HG03108 (cell line): ENCODE measurements at regions not wholly inside any gene's neighbourhood (a gene's known extent, or its start where the extent isn't known, plus 50 kb on each side); places are given as distances from the start of the nearest gene placed in this dataset.

ENCODE experiments used
- ATAC-seq: cut with Tn5 transposase; IDR thresholded peaks from one replicate; pipeline ENCODE4 v1.9.1; 2021; ENCODE audit warnings: moderate library complexity; ENCODE audit not compliant: unreplicated experiment

DNA sequence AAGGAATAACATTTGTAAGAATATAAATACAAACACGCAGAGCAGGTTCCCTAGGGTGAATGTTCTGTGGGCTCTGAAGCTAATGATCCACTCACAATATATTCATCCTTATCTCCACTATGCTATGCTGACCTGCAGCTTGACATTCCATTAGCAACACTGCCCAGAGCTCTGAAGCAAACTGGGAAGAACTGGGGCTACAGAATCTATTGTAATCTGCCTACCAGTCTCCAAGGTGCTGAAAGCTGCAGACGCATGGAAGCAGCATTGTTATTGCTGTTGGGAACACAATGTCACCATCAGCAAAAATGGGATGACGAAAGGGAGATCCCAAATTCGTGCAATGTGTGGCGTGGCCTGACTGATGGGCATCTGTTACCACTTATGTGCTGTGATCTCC lies 316.7 kb upstream of the RORA start:
- ATAC-seq = no peak

DNA sequence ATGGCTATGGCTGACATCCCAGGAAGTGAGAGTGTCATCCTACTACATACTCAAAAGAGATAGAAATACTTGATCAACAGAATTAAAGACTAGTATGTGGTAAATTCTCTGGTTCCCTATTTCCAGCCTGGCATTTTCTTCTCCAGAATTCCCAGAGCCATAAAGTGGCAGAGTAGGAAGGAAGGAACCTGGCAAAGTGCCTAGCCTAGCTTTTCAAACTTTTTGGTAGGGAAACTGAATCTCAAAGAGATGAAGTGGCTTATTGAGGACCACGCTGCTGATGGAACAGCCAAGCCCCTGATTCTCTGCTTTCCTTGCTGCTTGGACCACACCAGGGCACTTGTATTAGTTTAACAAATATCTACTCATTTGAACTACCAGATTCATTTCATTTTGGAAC lies 312.4 kb upstream of the RORA start:
- ATAC-seq = no peak

DNA sequence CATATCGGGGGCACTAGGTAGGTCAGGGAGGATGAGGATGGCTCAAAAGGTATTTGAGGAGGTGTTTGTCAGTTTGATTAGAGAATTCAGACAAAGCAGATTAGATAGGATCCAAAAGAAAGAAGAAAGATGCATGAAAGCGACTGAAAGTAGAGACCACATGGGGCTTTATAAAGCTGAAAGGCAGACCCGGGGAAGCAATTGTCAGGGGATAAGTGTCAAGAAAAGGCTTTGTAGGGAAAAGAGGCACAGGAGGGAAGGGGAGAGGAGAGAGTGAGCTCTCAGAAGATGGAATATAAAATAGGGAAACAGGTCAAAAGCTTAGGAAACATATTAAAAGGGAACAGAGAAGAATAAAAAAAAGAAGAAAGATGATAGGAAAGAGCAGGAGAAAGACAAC lies 308.2 kb upstream of the RORA start:
- no peak for ATAC-seq

DNA sequence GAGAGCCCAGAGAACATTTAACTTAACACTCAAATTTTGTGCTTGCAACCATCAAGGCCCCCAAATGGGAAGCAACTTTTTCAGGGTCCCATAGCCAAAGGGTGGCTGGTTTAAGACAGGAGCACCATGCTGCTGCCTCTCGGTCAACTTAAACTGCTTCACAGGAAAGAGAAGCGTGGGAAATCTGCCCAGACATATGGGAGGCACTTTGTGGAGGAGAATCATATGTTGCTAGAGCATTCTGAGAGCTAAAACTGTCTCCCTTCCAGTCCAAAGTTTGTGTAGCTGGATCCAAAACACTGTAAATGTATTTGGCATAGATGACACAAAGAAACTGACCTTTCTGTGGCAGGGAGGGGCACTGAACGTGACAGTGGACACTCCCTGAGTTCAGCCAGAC lies 305.9 kb upstream of the RORA start:
- ATAC-seq = no peak

DNA sequence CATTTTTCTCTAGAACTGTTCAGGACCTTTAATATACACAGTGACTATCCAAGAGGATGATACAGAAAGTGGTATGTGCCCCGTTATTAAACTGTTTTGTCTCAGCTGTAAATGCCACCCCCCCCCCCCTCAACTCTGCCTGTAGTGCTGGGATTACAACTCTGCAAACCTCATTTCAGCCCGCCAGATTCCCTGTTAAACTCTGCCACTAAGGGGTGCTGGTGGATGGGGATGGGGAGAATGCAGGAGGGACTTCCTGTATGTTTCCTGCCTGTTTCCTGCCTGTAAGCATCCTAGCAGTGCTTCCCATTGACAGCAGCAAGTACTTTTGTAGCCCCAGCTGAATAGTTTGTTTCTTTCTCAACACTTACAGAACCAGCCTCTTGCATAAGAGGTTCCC lies 301.7 kb upstream of the RORA start:
- no peak for ATAC-seq

DNA sequence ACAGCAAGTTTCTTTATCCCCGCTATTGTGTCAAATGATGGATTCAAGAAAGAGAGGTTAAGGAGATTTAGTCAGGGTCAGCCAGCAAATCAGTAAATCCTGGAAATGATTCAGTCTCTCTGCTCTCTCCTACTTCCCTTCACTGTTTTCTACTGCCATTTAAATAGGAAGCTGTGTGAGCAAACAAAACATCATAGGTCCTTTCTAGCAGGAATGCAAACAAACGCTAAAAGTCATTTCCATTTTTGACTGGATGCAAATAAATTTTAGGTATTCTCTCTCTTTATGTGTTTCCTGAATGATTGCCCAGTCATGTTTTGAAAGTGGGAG lies 299.4 kb upstream of the RORA start:
- no peak for ATAC-seq

DNA sequence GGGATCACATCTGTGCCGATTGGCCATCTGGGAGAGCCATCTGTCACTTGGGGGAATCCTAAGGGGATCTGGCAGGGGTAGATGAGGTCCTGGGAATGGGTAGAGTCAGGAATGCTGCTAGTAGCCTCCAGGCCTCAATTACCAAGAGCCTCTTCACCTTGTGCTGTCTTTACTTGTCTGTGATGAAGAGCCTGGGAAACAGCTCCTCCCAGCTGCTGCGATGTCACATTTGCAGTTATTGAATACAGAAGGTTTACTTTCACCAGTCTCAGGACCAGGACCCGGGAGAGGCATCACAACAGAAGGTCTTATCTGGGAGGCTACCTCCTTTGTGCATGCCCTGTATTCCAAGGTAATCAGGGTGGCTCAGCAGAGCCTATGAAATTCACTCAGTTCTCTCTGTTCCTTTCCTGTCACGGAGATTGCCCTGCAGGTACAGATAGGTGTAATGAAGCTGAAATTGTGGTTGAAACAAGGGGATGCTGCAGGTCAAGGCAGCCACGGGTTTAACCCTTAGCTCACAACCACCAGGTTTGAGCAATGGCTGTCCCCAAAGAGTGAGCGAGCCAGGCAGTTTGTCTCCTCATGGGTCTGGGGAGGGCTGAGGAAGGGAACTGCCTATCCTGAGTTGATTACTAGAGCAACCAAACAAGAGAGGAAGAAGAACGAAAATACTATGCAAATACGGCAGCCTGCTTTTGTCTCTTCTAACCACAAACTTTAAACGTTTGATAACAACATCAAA lies 298.9 kb upstream of the RORA start:
- no peak for ATAC-seq

DNA sequence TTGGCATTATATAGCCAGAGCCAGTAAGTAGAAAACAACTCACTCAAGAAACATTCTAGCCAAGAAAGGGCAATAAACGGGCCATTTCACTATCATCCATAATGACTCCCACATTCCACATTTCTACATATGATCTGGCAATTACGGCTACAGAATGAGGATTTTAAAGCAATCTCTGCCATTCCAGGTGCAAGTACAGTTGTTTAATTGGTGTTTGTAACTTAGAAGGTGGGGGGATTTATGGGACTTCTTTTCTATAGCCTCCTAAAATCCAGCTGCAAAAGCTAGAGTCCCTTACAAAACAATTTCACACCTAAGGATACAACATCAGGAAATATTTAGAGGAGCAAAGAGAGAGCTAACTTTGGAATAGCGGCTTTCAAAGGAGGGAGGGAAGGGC lies 295.4 kb upstream of the RORA start:
- no peak for ATAC-seq

DNA sequence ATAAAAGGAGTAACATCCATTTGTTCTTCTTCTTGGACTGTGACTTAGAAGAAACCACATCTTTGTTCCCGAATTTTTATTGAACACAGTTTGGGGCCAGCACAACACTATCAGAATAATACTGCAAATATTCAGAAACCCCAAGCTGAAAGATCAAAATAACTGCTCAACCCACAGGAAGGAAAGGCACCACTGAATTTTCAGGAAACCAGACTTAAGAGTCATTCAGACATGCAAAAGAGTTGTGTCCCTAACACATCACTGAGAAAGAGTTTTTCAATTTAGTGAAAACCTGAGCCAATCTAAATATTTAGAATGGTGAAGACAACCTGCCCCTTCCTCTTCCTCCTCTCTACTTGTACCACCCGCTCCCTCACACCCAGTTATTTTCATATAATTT lies 295.0 kb upstream of the RORA start:
- no peak for ATAC-seq

DNA sequence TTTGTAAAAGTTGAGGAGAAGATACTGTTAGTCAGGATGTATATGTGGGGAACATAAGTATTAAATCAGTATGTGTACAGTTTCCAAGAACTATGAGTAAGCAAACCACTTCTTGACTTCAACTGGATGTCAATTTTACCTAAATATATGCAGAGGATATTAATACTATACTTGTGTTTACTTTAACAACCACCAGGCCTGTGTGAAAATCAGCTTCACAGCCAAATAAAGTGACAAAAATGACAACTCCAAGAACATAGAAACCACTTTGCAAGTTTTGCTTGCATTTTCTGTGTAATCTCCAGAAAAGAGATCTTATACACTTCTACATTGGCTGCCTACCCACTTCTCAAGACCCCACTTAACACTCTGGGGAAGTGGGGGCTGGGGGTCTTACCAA lies 293.3 kb upstream of the RORA start:
- no peak for ATAC-seq

DNA sequence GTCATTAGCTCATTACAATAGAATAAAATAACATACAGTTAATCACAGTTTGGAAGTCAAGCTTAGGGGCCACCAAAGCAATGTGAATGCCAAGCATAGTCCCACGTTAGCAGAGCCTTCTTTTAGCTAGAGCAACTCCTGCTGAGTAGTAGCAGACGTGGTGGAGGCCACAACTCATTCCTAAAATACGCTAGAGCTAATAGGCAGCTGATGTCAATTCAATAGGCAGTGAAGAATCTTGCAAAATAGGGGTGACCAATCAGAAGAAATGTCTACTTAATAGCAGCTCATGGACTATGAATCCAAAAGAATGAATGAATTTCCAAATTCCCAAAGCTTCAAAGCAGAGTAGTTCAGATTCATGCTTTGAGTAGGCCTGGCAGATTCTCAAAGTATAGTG lies 292.9 kb upstream of the RORA start:
- ATAC-seq = no peak

DNA sequence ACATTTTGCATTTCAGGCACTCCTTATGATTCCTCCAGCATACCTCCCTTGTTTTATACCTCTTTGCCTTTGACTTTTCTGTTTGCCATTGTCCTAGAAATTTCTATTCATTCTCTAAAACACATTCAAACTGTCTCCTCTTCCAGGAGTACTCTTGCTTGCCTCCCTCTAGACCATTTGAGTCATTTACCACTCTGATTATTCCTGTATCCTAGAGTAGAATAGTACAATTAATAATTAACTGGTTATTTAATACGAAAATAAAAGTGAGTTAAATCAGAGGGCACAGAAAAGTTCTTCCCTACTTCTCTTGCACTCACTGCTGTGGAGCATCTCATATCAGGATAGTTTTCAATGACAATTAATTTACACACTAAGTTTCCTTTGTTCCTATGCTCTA lies 290.2 kb upstream of the RORA start:
- ATAC-seq = no peak

DNA sequence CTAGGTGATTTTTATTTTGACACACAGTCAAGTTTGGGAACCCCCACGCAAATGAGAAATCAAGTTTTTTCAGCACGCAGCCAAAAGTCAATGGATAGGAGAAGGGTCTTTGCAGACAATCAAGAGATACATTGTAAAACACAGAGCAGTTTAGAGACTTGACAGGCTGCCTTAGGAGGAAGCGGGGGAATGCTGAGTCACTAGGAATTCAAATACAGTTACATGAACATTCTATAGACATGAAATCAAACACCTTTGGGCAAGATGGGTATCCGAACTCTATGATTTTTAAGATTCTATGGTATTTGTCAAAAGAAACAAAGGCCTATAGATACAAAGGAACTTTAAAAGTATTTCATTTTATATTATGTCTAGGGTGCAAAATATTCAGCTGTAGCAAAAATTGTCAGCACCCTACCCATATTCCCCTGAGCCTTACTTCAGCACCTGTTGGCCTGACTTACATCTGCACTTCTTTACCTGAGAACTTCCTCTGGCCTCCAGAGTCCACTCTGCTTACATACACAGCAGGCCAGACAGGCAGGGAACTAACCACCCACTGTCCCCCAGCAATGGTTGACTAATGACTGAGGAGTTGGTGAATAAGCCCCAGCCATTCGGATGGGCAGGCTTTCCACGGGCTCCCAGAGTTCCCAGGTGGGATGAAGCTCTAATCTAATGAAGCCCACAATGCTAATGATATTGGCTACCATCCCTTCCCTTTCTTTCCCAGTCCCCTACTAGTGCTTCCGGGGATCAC lies 289.3 kb upstream of the RORA start:
- no peak for ATAC-seq

DNA sequence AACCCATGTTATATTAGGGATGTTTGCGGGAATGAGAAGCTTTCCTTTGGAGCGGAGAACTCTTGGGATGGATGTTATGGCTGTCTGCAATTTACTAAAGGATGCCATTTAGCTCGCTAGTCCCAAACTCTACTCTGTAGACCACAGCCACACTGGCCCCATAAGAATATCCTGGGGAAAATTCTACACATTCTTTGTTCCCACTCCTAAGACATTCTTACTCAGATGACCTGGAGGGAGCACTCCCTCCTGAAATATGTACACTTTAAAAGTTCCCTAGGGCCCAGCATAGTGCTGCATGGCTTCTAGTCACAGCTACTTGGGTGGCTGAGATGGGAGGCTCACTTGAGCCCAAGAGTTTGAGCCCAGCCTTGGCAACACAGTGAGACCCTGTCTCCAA lies 288.7 kb upstream of the RORA start:
- no peak for ATAC-seq

DNA sequence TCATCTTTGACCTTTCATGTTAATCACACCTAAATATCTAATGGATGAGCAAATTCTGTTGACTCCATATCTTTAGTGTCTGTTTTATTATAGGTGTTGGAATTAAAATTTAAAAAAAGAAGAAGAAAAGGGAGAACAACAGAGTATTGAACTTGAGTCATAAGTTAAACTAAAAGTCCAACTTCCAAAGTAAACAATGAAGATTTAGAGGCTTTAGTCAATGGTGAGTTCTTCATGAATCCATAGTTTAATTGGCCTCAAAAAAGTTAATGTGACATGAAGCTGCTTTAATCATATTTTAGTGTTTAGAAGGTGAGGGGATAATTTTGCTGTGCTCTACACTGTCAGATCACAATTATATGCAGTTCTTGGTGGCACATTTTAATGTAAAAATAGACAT lies 288.2 kb upstream of the RORA start:
- no peak for ATAC-seq

DNA sequence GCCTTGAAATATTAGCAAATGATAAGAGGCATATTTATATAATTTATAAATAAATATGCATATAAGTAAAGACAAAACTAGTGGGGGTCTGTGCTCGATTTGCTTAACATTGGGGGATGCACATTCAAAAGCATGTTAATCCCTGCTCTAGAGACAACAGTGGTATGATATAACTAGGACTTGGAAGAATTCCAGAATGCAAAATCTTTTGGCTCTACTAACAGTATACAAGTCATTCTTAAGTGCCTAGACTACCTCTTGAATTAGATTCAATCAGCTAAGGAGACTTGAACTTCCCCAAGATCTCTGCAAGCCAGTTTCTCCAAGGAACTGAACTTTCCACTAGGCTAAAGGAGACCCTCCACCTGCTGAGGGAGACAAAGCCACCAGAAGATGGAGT lies 282.7 kb upstream of the RORA start:
- no peak for ATAC-seq

DNA sequence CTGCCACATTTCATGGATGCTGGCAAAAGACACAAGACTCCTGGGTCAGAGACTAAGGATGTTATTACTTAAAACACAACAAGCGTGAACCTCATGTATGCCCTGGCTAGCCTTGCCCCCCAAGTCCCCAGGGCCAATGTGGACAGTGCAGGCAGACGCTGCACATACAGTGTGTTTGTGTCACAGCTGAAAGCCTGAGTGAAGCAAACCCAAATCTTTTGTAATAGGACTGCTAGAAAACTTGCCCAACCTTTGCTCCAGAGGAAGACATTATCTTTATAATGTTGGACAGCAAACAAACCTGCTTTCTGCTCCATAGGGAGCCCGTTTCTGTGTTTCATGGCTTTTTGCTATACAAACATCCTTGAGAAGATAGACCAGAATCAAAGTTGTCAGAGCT lies 282.0 kb upstream of the RORA start:
- ATAC-seq = no peak

DNA sequence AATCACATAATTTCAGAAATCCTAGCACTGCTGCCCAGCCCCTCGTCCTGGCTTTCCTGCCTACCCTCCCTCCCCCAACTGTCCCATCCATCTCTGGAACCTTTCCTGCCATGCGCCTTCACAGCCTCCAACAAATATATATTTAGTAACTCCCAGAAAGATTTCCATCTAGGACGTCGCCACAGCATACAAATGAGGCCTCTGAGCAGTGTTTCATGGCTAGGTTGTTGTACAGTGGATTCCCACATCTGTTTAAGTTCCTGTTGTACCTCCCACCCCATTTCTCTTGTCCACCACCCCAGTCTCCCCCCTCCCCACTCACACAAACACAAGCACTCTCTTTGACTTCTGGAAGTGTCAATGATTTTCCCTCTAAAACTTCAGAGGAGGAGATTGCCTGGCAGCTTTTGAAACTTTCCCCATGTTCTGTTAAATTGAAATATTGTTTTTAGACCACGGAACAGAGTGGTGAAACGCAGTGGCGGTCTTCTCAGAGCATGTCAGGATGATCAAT lies 280.3 kb upstream of the RORA start:
- ATAC-seq = no peak

DNA sequence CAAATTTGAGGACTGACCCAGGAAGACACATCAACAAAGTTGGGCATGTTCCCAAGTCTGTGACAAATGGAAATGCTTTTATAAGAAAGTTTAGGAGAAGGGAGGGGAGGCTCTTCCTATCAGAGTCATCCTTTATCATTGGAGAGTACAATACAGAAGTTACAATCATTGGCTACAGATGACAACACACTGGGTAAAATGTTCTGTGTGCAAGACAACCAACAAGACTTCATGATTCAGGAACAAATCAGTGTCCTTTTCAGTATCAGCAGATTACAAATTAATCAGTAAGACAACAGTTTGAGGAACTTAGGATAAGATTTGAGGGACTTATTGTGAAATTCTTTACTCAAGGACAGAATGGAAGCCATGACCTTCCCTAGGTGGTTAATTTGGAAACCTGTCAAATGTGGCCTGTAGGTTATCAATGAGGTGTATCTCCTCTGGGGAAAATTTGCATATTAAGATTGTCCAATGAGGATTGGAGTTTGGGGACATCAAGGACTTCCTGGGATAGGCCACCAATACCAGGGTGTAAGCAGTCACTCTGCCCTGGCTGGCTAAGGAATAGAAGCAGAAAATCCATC lies 274.4 kb upstream of the RORA start:
- no peak for ATAC-seq

DNA sequence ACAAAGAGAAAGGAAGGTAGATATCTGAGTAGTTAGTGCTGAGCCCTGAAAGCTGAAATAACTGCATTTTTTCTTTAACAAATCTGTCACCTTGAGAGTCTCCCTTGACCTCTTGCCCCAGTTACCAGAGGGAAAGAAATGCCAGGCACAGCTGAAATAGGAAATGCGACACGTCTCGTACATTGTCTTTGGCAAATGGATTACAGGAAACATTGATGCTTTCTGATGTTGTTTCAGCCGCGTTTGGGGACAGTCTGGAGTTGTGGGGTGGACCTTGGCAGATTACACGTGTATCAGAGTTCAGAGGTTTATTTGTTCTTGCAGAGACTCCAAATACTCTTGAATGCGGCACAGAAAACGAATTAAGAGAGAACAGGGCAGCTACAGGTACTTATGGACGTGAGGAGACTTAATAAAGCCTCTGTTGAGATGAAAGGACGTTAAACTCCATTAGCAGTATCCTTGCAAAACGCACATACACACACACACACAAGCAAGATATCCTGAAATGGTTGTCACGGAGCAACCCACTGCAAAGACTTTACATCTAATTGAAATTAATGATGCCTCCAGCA lies 272.8 kb upstream of the RORA start:
- ATAC-seq = no peak

DNA sequence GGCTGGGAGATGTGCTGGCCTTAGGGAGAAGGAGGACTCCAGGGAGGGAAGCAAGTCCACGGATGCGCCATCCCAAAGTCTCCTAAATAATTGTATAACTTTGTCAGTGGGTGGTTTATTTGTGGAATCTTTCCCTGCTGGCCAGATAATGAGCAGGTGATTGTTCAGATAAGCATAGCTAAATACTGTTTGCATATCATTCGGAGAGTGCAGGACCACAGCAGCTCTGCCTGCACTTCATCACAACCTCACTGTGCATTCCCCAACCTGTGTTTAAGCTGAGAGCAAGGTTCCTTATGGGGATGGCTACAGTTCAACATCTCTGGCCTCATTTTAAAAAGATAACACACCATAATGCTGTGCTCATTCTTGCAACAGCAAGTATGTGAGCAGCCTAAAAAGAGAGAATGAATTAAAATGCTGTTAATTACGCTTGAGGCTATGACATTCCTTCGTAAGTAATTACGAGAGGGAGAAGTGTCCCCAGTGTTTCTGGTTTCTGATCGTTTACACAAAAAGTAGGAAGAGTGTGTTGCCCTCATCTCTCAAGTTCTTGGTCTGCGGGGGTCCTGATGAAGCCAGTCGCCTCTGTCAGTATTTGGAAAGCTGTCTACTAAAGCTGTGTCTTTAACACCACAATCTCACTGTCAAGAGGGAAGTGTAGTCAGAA lies 272.0 kb upstream of the RORA start:
- ATAC-seq = no peak
